Memory B cell (primary cell): ENCODE measurements at regions not wholly inside any gene's neighbourhood (a gene's known extent, or its start where the extent isn't known, plus 50 kb on each side); places are given as distances from the start of the nearest gene placed in this dataset.
"Not testable (repeated sequence)": the region's sequence is repeated elsewhere in the genome, so short reads cannot be mapped to it uniquely, and the experiment has no call there.

Experiments used
- ATAC-seq: fragments of 150-1000 bp; cut with Tn5 transposase; 2 replicates; pipeline ENCODE4 v1.10.0; 2021; ENCODE audit warnings: low read depth, mild to moderate bottlenecking, moderate library complexity
- DNase-seq, 2 donors: peaks; one replicate each; pipeline ENCODE4 v3.0.0; 2022; ENCODE audit warnings: low spot score in 2 of 2
- H3K27ac Mint-ChIP-seq: one replicate; pipeline ENCODE4 v1.8.0; 2022; ENCODE audit warnings: mild to moderate bottlenecking, moderate library complexity, mixed read lengths
- H3K27me3 Mint-ChIP-seq: one replicate; pipeline ENCODE4 v1.8.0; 2022; ENCODE audit warnings: mixed read lengths
- H3K36me3 Mint-ChIP-seq: one replicate; pipeline ENCODE4 v1.8.0; 2022; ENCODE audit warnings: mild to moderate bottlenecking, mixed read lengths
- H3K4me1 Mint-ChIP-seq: one replicate; pipeline ENCODE4 v1.8.0; 2022; ENCODE audit warnings: mixed read lengths
- H3K4me3 Mint-ChIP-seq: one replicate; pipeline ENCODE4 v1.8.0; 2022; ENCODE audit warnings: mild to moderate bottlenecking, moderate library complexity, mixed read lengths
- H3K9me3 Mint-ChIP-seq: one replicate; pipeline ENCODE4 v1.8.0; 2022; ENCODE audit warnings: mixed read lengths

DNA sequence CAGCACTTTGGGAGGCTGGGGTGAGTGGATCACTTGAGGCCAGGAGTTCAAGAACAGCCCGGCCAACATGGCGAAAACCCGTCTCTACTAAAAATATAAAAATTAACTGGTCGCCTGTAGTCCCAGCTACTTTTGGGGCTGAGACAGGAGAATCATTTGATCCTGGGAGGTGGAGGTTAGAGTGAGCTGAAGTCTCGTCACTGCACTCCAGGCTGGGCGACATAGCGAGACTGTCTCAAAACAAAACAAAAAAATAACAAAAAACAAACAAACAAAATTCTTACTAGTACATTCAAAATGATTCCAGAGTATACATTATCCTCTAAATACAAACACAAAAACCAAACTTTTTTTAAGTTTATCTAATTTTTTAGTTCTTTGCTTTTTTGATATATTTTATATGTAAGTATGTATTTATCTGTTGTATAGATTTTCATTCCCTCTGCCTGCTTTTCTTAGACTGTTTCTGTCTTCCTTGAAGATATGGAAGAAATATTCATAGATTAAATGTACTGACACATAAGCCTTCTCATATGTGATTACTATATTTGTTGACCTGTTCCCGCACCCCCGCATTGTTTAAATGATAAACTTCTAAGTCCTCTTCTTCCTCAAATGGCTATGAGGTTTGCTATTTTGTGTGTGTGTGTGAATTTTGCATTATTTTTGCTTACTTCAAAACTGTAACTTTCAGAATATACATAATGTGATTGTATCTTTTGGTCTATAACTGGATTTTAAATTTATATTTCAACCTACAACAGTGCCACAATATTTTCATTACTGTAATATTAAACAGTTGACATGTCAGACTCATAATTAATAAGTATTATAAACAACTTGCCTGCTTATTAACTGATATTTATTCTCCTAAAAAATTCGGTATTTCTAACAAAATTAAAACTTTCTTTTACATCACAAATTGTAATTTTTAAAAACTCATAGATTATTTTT is 1674.1 kb upstream of the B3GALT2 start:
- no peak for DNase-seq
- H3K27ac Mint-ChIP-seq: no peak overlapping the region
- ATAC-seq: no peak
- no peaks in the 10 kb centered on the region for H3K27me3 Mint-ChIP-seq
- H3K4me1 Mint-ChIP-seq: no peaks in the 10 kb centered on the region
- peaks cover 5% of the 10 kb centered on the region for H3K9me3 Mint-ChIP-seq
- no peaks in the 10 kb centered on the region for H3K36me3 Mint-ChIP-seq
- no peak overlapping the region for H3K4me3 Mint-ChIP-seq

DNA sequence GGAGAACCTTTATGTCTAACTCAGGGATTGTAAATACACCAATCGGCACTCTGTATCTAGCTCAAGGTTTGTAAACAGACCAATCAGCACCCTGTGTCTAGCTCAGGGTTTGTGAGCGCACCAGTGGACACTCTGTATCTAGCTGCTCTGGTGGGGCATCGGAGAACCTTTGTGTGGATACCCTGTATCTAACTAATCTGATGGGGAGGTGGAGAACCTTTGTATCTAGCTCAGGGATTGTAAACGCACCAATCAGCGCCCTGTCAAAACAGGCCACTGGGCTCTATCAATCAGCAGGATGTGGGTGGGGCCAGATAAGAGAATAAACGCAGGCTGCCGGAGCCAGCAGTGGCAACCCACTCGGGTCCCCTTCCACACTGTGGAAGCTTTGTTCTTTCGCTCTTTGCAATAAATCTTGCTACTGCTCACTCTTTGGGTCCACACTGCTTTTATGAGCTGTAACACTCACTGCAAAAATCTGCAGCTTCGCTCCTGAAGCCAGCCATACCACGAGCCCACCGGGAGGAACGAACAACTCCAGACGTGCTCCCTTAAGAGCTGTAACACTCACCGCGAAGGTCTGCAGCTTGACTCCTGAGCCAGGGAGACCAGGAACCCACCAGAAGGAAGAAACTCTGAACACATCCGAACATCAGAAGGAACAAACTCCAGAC is 1673.2 kb upstream of the B3GALT2 start:
- not testable (repeated sequence) for H3K4me3 Mint-ChIP-seq, DNase-seq, ATAC-seq

DNA sequence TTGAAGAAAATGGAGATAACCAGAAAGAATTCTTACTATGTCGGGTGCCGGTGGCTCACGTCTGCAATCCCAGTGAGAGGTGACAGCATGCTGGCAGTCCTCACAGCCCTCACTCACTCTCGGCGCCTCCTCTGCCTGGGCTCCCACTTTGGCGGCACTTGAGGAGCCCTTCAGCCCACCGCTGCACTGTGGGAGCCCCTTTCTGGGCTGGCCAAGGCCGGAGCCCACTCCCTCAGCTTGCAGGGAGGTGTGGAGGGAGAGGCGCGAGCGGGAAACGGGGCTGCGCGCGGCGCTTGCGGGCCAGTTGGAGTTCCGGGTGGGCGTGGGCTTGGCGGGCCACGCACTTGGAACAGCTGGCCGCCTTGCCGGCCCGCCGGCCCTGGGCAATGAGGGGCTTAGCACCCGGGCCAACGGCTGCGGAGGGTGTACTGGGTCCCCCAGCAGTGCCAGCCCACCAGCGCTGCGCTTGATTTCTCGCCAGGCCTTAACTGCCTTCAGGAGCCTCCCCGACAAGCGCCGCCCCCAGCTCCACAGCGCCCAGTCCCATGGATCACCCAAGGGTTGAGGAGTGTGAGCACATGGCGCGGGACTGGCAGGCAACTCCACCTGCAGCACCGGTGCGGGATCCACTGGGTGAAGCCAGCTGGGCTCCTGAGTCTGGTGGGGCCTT is 1672.5 kb upstream of the B3GALT2 start:
- not testable (repeated sequence) for H3K36me3 Mint-ChIP-seq, ATAC-seq, H3K9me3 Mint-ChIP-seq, H3K27me3 Mint-ChIP-seq, DNase-seq, H3K4me1 Mint-ChIP-seq, H3K4me3 Mint-ChIP-seq, H3K27ac Mint-ChIP-seq

More for the DNA sequence above, 1673.2 kb upstream of the B3GALT2 start:
- H3K9me3 Mint-ChIP-seq, H3K4me1 Mint-ChIP-seq, H3K36me3 Mint-ChIP-seq, H3K27ac Mint-ChIP-seq, H3K27me3 Mint-ChIP-seq: not testable (repeated sequence)

DNA sequence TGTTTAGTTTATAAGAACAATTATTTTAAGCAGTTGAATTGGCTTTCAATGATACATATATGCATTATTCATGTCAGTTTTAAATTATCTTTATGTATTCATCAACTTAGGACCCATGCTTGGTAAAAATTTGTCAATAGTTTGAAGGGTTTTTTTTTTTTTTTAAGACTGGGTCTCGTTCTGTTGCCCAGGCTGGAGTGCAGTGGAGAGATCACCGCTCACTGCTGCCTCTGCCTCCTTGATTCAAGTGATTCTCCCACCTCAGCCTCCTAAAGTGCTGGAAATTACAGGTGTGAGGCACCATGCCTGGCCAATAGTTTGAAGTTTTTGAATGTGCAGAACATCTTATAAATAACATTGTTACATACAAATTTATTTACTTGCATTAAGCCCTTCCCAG is 1671.0 kb upstream of the B3GALT2 start:
- Mint-ChIP-seq H3K9me3 (peaks cover 5% of the 10 kb centered on the region), H3K4me1 (no peaks in the 10 kb centered on the region)

DNA sequence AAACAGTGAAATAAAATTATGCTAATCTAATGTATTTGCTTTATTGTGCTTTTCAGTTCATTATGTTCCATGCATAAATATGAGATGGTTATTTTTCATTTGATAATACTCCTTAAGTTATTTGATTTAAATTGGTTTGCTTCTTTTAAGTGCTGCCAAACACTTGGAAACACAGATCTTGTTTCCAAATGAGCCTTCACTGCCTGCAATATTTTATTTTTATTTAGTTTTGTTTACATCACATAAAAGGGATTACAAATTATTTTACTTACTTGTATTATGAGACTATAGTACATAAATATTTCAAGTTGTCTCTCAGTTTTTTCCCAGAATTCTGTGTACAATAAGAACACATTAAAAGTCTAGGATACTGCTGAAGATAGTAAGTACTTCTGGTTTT is 1662.4 kb upstream of the B3GALT2 start:
- DNase-seq (no peak), ATAC-seq (no peak)
- Mint-ChIP-seq H3K9me3 (peaks cover 3% of the 10 kb centered on the region), H3K27me3 (no peaks in the 10 kb centered on the region), H3K36me3 (no peaks in the 10 kb centered on the region), H3K27ac (no peak overlapping the region), H3K4me1 (no peaks in the 10 kb centered on the region), H3K4me3 (no peak overlapping the region)

More for the DNA sequence above, 1671.0 kb upstream of the B3GALT2 start:
- no peaks in the 10 kb centered on the region for H3K27me3 Mint-ChIP-seq
- DNase-seq (no peak), ATAC-seq (no peak)
- H3K27ac Mint-ChIP-seq: no peak overlapping the region
- H3K36me3 Mint-ChIP-seq: no peaks in the 10 kb centered on the region
- H3K4me3 Mint-ChIP-seq: no peak overlapping the region

DNA sequence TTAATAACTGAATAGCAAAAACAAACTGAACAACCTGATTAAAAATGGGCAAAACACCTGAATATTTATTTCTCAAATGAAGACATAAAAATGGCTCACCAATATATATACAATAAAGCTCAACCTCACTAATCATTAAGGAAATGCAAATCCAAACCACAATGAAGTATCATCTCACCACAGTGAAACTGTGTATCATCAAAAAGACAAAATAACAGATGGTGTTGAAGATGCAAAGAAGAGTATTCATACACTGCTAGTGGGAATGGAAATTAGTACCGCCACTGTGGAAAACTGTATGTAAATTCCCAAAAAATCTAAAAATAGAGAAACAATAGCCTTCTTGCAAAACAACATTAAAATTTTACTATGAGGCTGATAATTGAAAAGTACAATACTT is 1660.1 kb upstream of the B3GALT2 start:
- Mint-ChIP-seq H3K4me1 (no peaks in the 10 kb centered on the region), H3K9me3 (peaks cover 3% of the 10 kb centered on the region), H3K4me3 (no peak overlapping the region), H3K27ac (no peak overlapping the region), H3K36me3 (no peaks in the 10 kb centered on the region), H3K27me3 (no peaks in the 10 kb centered on the region)
- ATAC-seq: no peak
- no peak for DNase-seq

DNA sequence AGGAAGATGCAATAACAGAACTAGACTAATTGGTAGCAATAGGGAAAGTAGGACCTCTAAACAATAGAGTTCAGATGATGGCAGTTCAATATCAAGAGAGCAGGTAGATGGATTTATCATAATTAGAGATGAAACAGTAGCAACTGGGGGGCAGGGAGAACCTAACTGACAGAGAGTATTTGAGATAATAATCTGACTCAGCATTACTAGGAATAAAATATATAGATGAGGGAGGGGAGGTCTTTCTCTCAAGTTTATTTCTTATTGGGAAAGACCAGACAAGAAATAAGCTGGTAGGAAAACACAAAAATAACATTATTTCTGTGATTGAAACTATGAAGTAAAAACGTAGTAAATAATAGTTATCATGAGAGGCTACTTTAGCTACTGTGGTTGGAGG is 1656.7 kb upstream of the B3GALT2 start:
- Mint-ChIP-seq H3K27me3 (no peaks in the 10 kb centered on the region), H3K36me3 (no peaks in the 10 kb centered on the region), H3K27ac (no peak overlapping the region), H3K9me3 (peaks cover 7% of the 10 kb centered on the region), H3K4me3 (no peak overlapping the region), H3K4me1 (no peaks in the 10 kb centered on the region)
- DNase-seq (no peak), ATAC-seq (no peak)

DNA sequence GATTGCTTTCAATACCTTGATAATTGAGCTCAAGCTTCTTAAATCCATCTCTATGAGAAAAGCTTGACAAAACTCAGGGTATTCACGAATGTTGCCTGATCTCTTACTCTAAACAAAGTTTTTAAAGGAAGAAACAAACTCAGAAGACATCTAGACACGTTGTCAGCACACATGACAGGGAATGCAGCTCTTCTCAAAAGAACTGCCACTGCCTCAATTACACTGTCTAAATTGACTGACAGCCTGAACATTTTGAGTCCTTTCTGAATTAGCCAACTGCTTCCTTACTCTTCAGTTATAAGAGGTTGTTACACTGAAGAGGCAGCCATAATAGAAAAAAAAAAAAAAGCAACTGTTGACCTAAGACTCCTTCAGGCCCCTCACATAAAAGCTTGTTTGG is 1646.7 kb upstream of the B3GALT2 start:
- no peaks in the 10 kb centered on the region for H3K36me3 Mint-ChIP-seq
- peaks cover 5% of the 10 kb centered on the region for H3K4me1 Mint-ChIP-seq
- H3K9me3 Mint-ChIP-seq: peaks cover 4% of the 10 kb centered on the region
- no peak overlapping the region for H3K4me3 Mint-ChIP-seq
- no peak overlapping the region for H3K27ac Mint-ChIP-seq
- H3K27me3 Mint-ChIP-seq: no peaks in the 10 kb centered on the region
- ATAC-seq (no peak), DNase-seq (no peak)

DNA sequence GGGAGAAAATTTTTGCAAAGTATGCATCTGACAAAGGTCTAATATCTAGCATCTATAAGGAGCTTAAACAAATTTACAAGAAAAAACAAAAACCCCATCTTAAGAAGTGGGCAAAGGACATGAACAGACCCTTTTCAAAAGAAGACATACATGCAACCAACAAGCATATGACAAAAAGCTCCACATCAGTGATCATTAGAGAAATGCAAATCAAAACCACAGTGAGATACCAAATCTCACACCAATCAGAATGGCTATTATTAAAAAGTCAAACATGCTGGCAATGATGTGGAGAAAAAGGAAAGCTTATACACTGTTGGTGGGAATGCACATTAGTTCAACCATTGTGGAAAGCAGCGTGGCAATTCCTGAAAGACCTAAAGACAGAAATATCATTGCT is 1645.2 kb upstream of the B3GALT2 start:
- H3K4me1 Mint-ChIP-seq, H3K36me3 Mint-ChIP-seq, ATAC-seq, H3K27me3 Mint-ChIP-seq, DNase-seq, H3K9me3 Mint-ChIP-seq, H3K4me3 Mint-ChIP-seq, H3K27ac Mint-ChIP-seq: not testable (repeated sequence)

DNA sequence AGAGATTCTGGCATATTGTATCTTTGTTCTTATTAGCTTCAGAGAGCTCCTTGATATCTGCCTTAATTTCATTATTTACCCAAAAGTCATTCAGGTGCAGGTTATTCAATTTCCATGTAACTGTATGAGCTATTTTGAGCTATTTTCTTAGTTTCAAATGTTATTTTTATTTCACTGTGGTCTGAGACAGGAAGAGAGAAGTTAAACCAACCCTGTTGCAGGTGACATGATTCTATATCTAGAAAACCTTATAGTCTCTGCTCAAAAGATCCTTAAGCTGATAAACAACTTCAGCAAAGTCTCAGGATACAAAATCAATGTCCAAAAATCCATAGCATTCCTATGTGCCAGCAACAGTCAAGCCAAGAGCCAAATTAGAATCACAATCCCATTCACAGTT is 1644.0 kb upstream of the B3GALT2 start:
- Mint-ChIP-seq H3K27me3 (no peaks in the 10 kb centered on the region), H3K4me1 (peaks cover 5% of the 10 kb centered on the region), H3K27ac (no peak overlapping the region), H3K36me3 (no peaks in the 10 kb centered on the region), H3K4me3 (no peak overlapping the region), H3K9me3 (peaks cover 4% of the 10 kb centered on the region)
- DNase-seq (no peak), ATAC-seq (no peak)

DNA sequence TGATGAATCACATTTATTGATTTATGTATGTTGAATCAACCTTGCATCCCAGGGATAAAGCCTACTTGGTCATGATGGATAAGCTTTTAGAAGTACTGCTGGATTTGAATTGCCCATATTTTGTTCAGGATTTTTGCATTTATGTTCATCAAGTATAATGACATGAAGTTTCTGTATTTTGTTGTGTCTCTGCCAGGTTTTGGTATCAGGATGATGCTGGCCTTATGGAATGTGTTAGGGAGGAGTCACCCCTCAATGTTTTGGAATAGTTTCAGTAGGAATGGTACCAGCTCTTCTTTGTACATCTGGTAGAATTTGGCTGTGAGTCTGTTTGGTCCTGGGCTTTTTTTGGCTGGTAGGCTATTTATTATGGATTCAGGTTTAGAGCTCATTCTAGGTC is 1643.1 kb upstream of the B3GALT2 start:
- DNase-seq: no peak
- no peaks in the 10 kb centered on the region for H3K36me3 Mint-ChIP-seq
- H3K9me3 Mint-ChIP-seq: peaks cover 4% of the 10 kb centered on the region
- H3K4me1 Mint-ChIP-seq: peaks cover 5% of the 10 kb centered on the region
- no peak overlapping the region for H3K27ac Mint-ChIP-seq
- no peak for ATAC-seq
- no peak overlapping the region for H3K4me3 Mint-ChIP-seq
- no peaks in the 10 kb centered on the region for H3K27me3 Mint-ChIP-seq

DNA sequence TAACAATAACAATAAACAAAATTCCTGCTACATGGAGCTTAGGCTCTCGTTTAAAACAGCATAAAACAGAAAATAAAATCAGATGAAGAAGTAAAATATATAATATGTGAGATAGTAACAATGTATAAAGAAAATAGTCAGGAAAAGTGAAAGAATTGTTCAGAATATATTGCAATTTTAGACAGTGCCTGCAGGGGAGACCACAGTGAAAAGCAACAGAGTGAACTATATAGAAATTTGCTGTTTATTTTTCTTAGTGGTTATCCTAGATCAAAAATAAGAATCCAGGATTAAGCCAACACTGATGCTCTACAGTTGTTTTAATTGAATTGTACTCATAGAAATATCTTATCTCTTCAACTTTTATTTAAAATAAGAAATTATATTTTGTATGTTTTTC is 1639.0 kb upstream of the B3GALT2 start:
- H3K4me3 Mint-ChIP-seq: no peak overlapping the region
- H3K9me3 Mint-ChIP-seq: no peaks in the 10 kb centered on the region
- H3K27me3 Mint-ChIP-seq: no peaks in the 10 kb centered on the region
- ATAC-seq (no peak), DNase-seq (no peak)
- H3K4me1 Mint-ChIP-seq: peaks cover 3% of the 10 kb centered on the region
- H3K36me3 Mint-ChIP-seq: no peaks in the 10 kb centered on the region
- no peak overlapping the region for H3K27ac Mint-ChIP-seq

DNA sequence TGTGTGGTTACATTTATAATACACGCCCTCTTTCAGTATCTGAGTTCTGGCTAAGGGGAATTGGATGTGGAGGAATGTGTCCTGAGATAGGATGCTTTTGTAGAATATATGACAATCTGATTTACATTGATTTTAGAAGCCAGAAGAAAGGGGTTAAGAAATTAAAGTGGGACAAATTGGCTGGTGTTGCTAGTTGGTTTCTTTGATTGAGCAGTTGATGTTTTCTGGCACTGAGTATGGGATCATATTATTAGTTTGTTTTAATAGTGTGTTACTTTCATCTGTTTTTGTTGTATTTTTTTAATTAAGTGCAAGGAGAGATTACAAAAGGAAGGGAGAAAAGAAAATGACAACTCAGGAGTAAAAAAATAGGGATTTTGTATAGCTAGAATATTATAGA is 1634.7 kb upstream of the B3GALT2 start:
- Mint-ChIP-seq H3K27ac (no peak overlapping the region), H3K4me1 (no peaks in the 10 kb centered on the region), H3K27me3 (no peaks in the 10 kb centered on the region), H3K9me3 (peaks cover 2% of the 10 kb centered on the region), H3K36me3 (no peaks in the 10 kb centered on the region), H3K4me3 (no peak overlapping the region)
- DNase-seq (no peak), ATAC-seq (no peak)

DNA sequence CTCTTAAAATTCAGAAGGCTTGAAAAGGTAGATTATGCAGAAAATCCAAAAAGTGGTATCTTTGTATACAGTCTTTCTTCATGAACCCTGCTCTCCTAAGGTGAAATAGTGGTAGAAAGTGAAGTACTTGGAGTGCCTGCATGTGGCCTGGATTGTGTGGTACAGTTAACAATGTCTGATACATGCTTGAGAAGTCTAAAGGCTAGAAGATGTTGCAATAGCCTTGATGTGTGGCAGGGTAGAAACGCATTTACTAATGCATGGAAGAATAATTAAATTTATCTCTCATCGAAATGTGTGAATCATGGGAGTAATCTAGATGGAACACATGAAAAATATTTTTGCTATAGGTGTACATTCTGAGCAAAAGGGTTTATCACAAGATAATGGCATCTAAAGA is 1632.3 kb upstream of the B3GALT2 start:
- no peak overlapping the region for H3K27ac Mint-ChIP-seq

More for the DNA sequence above, 1632.3 kb upstream of the B3GALT2 start:
- Mint-ChIP-seq H3K27me3 (no peaks in the 10 kb centered on the region), H3K4me1 (no peaks in the 10 kb centered on the region), H3K36me3 (no peaks in the 10 kb centered on the region), H3K4me3 (no peak overlapping the region), H3K9me3 (peaks cover 2% of the 10 kb centered on the region)
- ATAC-seq (no peak), DNase-seq (no peak)
